NT2/D1 (cell line): ENCODE measurements at regions not wholly inside any gene's neighbourhood (a gene's known extent, or its start where the extent isn't known, plus 50 kb on each side); places are given as distances from the start of the nearest gene placed in this dataset.

Experiments
- SUZ12 ChIP-seq: IDR thresholded peaks from 2 replicates; pipeline ENCODE4 v1.6.1; 2011; ENCODE audit not compliant: insufficient read length, insufficient read depth; ENCODE audit errors: extremely low read depth
- YY1 ChIP-seq: IDR thresholded peaks from 2 replicates; pipeline ENCODE4 v1.6.1; 2011; ENCODE audit not compliant: insufficient read length, insufficient read depth

DNA sequence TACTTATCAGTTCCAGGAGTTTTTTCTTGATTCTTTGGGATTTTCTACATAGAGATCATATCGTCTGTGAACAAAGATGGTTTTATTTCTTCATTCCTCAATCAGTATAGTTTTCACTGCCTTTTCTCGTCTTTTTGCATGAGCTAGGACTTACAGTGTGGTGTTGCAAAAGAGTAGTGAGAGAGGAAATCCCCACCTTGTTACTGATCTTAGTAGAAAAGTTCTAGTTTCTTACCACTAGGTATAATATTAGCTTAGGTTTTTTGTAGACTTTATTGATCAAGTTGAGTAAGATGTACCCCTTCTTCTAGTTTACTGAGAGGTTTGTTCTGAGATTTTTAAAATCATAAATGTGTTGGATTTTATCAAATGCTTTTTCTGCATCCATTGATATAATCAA lies 123.3 kb downstream of the TMEM26 start:
- no peak for TF ChIP-seq SUZ12
- TF ChIP-seq YY1: no peak
